ENCODE measurements at regions not wholly inside any gene's neighbourhood (a gene's known extent, or its start where the extent isn't known, plus 50 kb on each side); places are given as distances from the start of the nearest gene placed in this dataset.
"Not testable (repeated sequence)": the region's sequence is repeated elsewhere in the genome, so short reads cannot be mapped to it uniquely, and the experiment has no call there.

GRCh38 chr2:193502363-193503035 is 1307.8 kb upstream of the TMEFF2 start:
- DNase-seq = no peak

DNA sequence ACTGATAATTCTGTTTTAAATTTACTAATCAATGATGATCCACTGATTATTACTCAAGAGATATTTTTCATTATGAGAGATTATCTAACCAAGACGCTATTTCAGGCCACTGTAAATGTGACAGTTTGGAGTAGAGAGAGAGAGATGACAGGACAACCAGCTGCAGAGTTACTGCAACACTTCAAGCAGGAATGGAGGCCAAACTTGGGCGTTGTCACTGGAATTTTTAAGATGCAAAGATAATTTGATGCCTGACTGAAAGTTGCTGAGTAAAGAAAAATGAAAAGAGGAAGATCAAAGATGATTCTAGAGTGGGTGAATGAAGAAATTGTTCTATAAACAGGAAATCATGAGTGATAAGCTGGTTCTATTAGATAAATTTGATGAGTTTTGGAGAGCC is 1302.1 kb upstream of the TMEFF2 start:
- no peak for DNase-seq

GRCh38 chr2:193482557-193482956 is 1287.8 kb upstream of the TMEFF2 start:
- no peak for DNase-seq

- no peak for DNase-seq
These were observed 1285.5 kb upstream of the TMEFF2 start for GRCh38 chr2:193480187-193480586.

DNA sequence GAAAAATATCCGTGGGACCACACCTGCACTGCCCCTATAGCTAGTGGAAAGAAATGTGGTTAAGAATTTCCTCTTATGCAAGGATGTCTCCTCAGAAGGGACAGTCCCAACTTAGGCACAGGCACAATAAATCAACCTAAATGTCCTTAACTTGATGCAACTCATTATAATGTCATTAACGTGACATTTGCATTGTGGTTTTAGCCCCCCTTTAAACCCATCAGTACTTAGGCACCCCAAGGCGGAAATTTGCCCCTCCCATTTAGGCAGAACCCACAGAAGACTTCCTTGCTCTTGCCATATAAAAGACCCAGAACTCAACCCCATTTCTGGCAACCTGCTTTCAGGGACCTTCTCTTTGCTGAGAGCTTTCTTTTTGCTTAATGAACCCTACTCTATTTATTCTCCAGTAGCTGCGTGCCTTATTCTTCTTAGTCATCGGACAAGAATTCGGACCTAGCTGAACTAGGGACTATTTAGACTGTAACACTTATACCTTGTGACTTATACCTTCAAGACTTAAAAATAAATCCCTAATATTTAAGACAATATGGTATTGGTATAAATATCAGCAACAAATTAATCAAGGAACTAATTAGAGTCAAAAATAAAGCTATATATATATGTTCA is 1281.6 kb upstream of the TMEFF2 start:
- no peak for DNase-seq

DNA sequence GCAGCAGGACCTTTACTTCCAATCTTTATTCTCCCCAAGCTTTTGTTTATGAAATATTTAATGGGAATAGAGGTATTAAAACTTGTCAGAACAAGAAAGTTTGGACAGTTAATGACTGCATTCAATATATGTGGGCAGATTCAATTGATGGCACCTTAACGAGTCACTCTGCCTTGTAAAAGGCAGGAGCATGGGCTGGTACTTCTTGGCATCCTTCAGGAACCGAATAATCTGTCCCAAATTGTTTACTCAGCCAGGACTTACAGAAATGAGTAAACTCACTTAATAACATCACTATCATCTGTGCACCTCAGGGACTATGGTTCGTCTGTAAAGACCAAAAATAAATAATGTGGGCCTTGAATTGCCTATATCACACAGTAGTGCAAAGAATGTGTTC is 1280.3 kb upstream of the TMEFF2 start:
- no peak for DNase-seq

DNA sequence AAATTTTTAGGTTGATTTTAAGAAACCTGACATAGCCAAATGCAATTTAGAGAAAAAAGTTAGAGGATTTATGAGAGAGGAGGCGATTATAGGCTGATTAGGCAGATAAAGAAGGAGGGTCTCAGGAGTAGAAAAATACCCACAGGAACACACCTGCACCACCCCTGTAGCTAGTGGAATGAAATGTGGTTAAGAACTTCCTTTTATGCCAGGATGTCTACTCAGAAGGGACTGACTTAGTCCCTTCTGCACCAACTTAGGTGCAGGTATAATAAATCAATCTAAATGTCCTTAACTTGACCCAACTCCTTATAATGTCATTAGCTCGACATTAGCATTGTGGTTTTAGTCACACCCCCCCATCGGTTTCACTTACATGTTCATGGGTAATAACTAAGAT is 1274.5 kb upstream of the TMEFF2 start:
- no peak for DNase-seq

- no peak for DNase-seq
These were observed 1272.7 kb upstream of the TMEFF2 start for GRCh38 chr2:193467276-193467987.

DNA sequence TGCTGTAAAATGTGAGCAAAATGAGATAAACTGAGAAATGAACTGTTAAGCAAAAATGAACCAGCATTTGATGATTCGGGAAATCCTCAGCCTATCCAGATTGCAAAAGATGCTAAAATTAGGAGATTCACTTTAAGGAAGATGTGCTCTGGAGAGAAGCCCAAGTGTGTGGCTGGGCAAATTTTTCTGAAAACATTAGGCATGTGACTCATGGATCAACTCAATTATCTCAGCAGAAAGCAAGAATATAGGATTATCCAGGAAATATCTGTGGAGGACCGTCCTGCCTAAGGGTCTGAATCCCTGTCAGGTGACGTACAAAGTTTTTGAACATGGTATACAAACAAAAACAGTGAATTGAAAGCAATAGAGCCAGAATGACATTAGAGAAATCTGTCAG is 1268.3 kb upstream of the TMEFF2 start:
- no peak for DNase-seq

DNA sequence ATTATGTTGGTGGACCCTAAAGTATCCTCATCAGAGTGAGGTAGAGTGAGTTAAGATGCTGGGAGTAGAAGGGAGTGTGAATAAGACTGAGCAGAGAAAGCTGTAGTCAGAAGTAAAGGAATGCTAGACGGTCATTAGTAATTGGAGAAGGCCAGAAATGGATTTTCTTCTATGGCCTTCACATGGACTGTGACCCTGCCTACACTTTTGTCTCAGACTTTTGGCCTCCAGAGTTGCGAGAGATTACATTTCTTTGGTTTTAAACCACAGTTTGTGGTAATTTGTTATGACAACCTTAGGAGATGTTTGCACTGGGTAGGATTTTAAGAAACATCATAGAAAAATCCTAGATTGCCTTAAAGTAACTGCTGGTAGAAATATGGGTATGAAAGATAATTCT is 1267.7 kb upstream of the TMEFF2 start:
- no peak for DNase-seq

GRCh38 chr2:193461431-193461934 is 1266.8 kb upstream of the TMEFF2 start:
- DNase-seq = no peak

DNA sequence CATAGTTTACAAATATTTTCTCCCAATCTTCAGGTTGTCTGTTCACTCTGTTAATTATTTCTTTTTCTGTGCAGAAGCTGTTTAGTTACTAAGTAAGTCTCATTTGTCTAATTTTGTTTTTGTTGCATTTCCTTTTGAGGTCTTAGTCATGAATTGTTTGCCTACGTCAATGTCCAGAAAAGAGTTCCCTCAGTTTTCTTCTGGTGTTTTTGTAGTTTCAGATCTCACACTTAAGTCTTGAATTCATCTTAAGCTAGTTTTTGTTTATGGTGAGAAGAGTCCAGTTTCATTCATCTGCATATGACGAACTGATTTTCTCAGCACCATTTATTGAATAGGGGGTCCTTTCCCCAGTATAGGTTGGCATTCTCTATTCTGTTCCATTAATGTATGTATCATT is 1252.2 kb upstream of the TMEFF2 start:
- DNase-seq = no peak

DNA sequence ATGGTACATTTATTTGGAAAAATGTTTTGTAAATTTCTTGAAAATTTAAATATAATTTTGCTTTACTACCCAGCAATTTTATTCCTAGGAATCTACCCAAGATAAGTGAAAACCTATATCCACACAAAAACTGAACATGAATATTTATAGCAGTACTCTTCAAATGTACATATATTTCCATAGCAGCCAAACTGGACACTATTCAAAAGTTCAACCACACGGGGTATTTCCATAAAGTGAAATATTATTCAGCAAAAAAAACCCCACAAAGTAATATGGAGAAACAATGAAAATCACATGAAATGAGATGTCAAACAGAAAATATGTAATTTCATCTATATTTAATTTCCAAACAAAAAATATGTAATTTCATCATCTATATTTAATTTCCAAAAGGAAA is 1247.6 kb upstream of the TMEFF2 start:
- no peak for DNase-seq

- DNase-seq = no peak
These were observed 1233.6 kb upstream of the TMEFF2 start for GRCh38 chr2:193428336-193428818.

DNA sequence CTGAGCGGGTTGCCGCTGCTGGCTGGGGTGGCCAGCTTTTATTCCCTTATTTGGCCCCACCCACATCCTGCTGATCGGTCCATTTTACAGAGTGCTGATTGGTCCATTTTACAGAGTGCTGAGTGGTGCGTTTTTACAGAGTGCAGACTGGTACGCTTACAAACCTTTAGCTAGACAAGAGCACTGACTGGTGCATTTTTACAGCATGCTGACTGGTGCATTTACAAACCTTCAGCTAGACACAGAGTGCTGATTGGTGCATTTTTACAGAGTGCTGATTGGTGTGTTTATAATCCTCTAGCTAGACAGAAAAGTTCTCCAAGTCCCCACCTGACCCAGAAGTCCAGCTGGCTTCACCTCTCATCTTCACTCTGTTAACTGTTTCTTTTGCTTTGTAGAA is 1217.6 kb upstream of the TMEFF2 start:
- not testable (repeated sequence) for DNase-seq

GRCh38 chr2:193409951-193410350 is 1215.2 kb upstream of the TMEFF2 start:
- DNase-seq = no peak

- no peak for DNase-seq
These were observed 1187.8 kb upstream of the TMEFF2 start for GRCh38 chr2:193382583-193382982.

DNA sequence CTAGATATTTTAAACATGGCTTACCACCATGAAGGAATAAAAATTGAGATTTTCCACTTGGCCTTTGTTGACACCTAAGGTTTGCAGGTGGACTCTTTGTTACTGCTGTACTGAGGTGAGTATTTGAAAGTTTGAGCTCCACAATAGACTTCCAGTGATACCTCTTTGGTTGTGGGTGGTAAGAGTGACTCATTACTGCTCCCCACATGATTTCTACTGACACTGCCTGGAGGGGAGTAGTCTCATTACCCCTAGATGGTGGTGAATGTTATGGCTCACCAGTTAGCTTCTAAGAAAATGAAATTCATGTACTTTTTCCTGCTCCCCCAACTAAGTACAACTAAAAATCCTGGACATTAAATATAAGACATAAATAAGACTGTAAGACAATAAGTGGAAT is 1183.1 kb upstream of the TMEFF2 start:
- no peak for DNase-seq

DNA sequence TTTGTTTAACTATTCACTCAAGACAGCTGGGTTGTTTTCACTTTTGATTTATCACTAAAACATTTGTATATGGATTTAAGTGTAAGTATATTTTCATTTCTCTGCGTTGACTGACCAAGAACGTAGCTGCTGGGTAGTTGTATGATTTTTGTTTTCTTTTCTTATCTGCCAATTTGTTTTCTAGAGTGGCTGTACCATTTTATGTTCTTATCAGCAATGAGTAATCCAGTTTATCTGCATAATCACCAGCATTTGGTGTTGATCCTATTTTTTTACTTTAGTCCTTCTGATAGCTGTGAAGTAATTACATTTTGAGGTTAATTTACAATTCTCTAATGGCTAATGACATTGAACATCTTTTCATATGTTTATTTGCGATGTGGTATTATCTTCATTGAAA is 1178.4 kb upstream of the TMEFF2 start:
- no peak for DNase-seq

DNA sequence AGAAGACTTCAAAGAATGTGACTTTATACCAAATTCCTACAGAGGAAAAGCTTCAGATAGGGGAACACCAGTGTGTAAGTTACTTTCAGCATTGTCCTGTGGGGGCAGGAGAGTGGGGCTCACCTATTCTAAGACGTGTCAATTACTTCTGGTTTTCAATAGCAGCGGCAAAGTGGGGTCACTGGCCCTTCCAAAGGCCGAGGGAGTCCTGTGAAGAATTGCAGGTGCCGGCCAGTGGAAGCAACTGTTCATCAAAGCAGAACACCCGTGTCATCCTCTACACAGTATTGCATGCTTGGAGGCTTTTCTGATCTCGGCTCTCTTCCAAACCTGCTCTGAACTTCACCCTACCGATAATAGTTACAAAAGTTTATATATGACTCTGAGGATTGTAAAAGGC is 1176.5 kb upstream of the TMEFF2 start:
- no peak for DNase-seq

- no peak for DNase-seq
These were observed 1173.9 kb upstream of the TMEFF2 start for GRCh38 chr2:193368615-193369014.

GRCh38 chr2:193357508-193357907 is 1162.8 kb upstream of the TMEFF2 start:
- DNase-seq = no peak

- not testable (repeated sequence) for DNase-seq
These were observed 1158.0 kb upstream of the TMEFF2 start for GRCh38 chr2:193352665-193353242.

DNA sequence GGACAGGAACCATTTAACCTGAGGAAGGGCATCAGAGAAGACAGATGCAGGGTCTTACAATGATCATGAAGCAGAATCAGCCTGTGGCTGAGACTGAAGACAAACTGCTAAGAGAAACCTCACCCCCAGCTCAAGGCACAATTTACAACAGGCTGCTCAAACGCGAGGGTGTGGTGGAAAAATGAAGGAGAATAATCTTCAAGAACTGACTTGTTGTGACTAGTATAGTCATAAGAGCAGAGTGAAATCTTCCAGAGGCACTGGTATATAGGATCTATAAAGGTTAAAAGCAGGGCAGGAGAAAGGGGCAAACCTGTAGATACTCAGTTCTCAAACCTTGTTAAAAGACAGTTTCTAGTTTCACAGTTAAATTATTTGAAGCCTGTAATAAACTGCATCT is 1155.8 kb upstream of the TMEFF2 start:
- no peak for DNase-seq
